Hepatocyte (in vitro differentiated cells): ENCODE measurements at regions not wholly inside any gene's neighbourhood (a gene's known extent, or its start where the extent isn't known, plus 50 kb on each side); places are given as distances from the start of the nearest gene placed in this dataset.

Source experiments
- EZH2 ChIP-seq: fragments of 200-600 bp; sonication (generic); IDR thresholded peaks from 2 replicates; pipeline ENCODE4 v1.6.1; 2016; ENCODE audit warnings: antibody characterized with exemption, mild to moderate bottlenecking, borderline replicate concordance
- TF ChIP-seq, protein P1 (sequence below): fragments of 200-600 bp; sonication (generic); IDR thresholded peaks from 2 replicates; pipeline ENCODE4 v1.5.1; 2016; ENCODE audit warnings: antibody characterized with exemption, mild to moderate bottlenecking; ENCODE audit not compliant: poor library complexity

DNA sequence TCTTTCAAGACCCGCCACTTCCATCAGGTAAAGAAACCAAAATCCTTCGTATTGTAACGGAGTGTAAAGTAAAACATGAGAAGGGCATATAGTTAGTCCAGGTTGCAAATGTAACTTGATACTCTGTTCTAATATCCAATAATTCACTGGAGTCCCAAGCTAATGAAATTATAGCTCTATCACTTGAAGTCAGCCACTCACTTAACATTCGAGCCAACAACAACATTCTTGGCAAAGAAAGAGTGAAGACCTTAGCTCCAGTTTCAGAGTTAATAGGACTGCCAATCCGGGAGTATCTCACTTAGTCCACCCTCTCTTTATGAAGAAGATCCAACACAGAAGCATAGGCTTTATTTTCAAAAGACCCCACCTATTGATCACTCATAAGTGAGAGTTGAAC is 298.0 kb upstream of the SOX11 start:
- TF ChIP-seq, protein P1, sequence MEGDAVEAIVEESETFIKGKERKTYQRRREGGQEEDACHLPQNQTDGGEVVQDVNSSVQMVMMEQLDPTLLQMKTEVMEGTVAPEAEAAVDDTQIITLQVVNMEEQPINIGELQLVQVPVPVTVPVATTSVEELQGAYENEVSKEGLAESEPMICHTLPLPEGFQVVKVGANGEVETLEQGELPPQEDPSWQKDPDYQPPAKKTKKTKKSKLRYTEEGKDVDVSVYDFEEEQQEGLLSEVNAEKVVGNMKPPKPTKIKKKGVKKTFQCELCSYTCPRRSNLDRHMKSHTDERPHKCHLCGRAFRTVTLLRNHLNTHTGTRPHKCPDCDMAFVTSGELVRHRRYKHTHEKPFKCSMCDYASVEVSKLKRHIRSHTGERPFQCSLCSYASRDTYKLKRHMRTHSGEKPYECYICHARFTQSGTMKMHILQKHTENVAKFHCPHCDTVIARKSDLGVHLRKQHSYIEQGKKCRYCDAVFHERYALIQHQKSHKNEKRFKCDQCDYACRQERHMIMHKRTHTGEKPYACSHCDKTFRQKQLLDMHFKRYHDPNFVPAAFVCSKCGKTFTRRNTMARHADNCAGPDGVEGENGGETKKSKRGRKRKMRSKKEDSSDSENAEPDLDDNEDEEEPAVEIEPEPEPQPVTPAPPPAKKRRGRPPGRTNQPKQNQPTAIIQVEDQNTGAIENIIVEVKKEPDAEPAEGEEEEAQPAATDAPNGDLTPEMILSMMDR, result no peak
- TF ChIP-seq EZH2, result no peak
